Stomach (tissue), 8 donors: ENCODE measurements at regions not wholly inside any gene's neighbourhood (a gene's known extent, or its start where the extent isn't known, plus 50 kb on each side); places are given as distances from the start of the nearest gene placed in this dataset.

Experiments used
- DNase-seq, 2 donors: peaks; one replicate each; pipeline versions ENCODE4 v3.0.0 to v3.0.0-alpha.2; 2013 to 2019
- H3K27ac ChIP-seq, 5 donors: fragments of 200-600 bp in 4 of 5; sonication (generic) in 4 of 5; one replicate each; pipeline ENCODE4 v1.5.1; 2013 to 2019; ENCODE audit warnings: mild to moderate bottlenecking in 1 of 5, moderate library complexity in 1 of 5
- H3K27me3 ChIP-seq, 3 donors: fragments of 200-600 bp; sonication (generic); one replicate each; pipeline ENCODE4 v1.5.1; 2017 to 2019; ENCODE audit warnings: mixed run types in 1 of 3
- H3K36me3 ChIP-seq, 4 donors: fragments of 200-600 bp; sonication (generic); 1 replicate in 3 of 4; 2 replicates in 1 of 4; pipeline ENCODE4 v1.5.1; 2016 to 2019
- H3K4me1 ChIP-seq, 4 donors: fragments of 200-600 bp; sonication (generic); one replicate each; pipeline ENCODE4 v1.5.1; 2016 to 2019
- H3K4me3 ChIP-seq, 4 donors: fragments of 200-600 bp; sonication (generic) in 3 of 4; one replicate each; pipeline ENCODE4 v1.5.1; 2016 to 2019; ENCODE audit warnings: mild to moderate bottlenecking in 1 of 4
- H3K9me3 ChIP-seq, 4 donors: fragments of 200-600 bp; sonication (generic); one replicate each; pipeline ENCODE4 v1.5.1; 2016 to 2019
- EP300 ChIP-seq: sonication (generic); formaldehyde crosslinking; IDR thresholded peaks from one replicate; pipeline ENCODE4 v1.6.1; 2017; ENCODE audit warnings: antibody characterized with exemption
- POLR2A ChIP-seq, 4 donors: fragments of 450-650 bp; IDR thresholded peaks; one replicate each; pipeline ENCODE4 v1.6.1; 2016; ENCODE audit warnings: antibody characterized with exemption in 4 of 4, control low read depth in 2 of 4, mild to moderate bottlenecking in 1 of 4, moderate library complexity in 1 of 4
- POLR2AphosphoS5 ChIP-seq, 3 donors: sonication (generic); formaldehyde crosslinking; IDR thresholded peaks; one replicate each; pipeline ENCODE4 v1.6.1; 2016; ENCODE audit warnings: antibody characterized with exemption in 3 of 3
- WGBS, 5 donors: extraction: QIAGEN DNeasy Blood & Tissue Kit in 3 of 5; methylation state at CpG; one replicate each; pipeline versions ENCODE4 v1.1.5 to v1.1.7; 2013 to 2018; 5-methylcytosine and 5-hydroxymethylcytosine counted together
- intact Hi-C: fragments of 100-400 bp; cut with DNase I; formaldehyde crosslinking; loops from one replicate; pipeline ENCODE4 v1.15.1; 2023; ENCODE audit warnings: low total_unique reads
- TF ChIP-seq, protein P1 (sequence below), 7 experiments: fragments of 450-650 bp in 4 of 7; fragments of 200-600 bp in 3 of 7; sonication (generic) in 3 of 7; IDR thresholded peaks; one replicate each; pipeline ENCODE4 v1.5.1; 2016 to 2019; ENCODE audit warnings: antibody characterized with exemption in 7 of 7, control low read depth in 2 of 7, mild to moderate bottlenecking in 1 of 7
- donor health status: healthy with polysubstance abuse.
- donor health status: Bipolar disorder and iron deficiency.
- donor health status: healthy.

- Histone ChIP-seq H3K27ac (no peak overlapping the region), H3K4me3 (no peak overlapping the region), H3K27me3 (no peaks in the 10 kb centered on the region), H3K9me3 (no peaks in the 10 kb centered on the region), H3K36me3 (no peaks in the 10 kb centered on the region), H3K4me1 (peaks cover 0 to 4% (median 0%) of the 10 kb centered on the region in 4 donors)
- no peak for DNase-seq
- WGBS, 5 donors, result 94 to 98% (median 94%) methylated on average over 4 of the region's 4 CpGs
- intact Hi-C loops, result no loop called here
- TF ChIP-seq, protein P1, sequence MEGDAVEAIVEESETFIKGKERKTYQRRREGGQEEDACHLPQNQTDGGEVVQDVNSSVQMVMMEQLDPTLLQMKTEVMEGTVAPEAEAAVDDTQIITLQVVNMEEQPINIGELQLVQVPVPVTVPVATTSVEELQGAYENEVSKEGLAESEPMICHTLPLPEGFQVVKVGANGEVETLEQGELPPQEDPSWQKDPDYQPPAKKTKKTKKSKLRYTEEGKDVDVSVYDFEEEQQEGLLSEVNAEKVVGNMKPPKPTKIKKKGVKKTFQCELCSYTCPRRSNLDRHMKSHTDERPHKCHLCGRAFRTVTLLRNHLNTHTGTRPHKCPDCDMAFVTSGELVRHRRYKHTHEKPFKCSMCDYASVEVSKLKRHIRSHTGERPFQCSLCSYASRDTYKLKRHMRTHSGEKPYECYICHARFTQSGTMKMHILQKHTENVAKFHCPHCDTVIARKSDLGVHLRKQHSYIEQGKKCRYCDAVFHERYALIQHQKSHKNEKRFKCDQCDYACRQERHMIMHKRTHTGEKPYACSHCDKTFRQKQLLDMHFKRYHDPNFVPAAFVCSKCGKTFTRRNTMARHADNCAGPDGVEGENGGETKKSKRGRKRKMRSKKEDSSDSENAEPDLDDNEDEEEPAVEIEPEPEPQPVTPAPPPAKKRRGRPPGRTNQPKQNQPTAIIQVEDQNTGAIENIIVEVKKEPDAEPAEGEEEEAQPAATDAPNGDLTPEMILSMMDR (IDR thresholded peaks at IDR 0.05), result no peak
- TF ChIP-seq POLR2A (IDR thresholded peaks at IDR 0.05), result no peak
- no peak for TF ChIP-seq POLR2AphosphoS5 (IDR thresholded peaks at IDR 0.05)
- no peak for TF ChIP-seq EP300
Measured at GRCh38 chr5:125177340-125177739, 430.9 kb upstream of the ZNF608 start.

GRCh38 chr5:125179612-125180011 lies 433.2 kb upstream of the ZNF608 start:
- no peaks in the 10 kb centered on the region for H3K27me3 ChIP-seq
- peaks cover 0 to 4% (median 0%) of the 10 kb centered on the region in 4 donors for H3K4me1 ChIP-seq
- no peak overlapping the region for H3K4me3 ChIP-seq
- no peaks in the 10 kb centered on the region for H3K36me3 ChIP-seq
- H3K27ac ChIP-seq, result no peak overlapping the region
- H3K9me3 ChIP-seq, result no peaks in the 10 kb centered on the region
- DNase-seq, result no peak
- intact Hi-C loops, result no loop called here
- TF ChIP-seq, protein P1 (IDR thresholded peaks at IDR 0.05), result no peak
- TF ChIP-seq POLR2A (IDR thresholded peaks at IDR 0.05) (no peak), EP300 (no peak), POLR2AphosphoS5 (IDR thresholded peaks at IDR 0.05) (no peak)

DNA sequence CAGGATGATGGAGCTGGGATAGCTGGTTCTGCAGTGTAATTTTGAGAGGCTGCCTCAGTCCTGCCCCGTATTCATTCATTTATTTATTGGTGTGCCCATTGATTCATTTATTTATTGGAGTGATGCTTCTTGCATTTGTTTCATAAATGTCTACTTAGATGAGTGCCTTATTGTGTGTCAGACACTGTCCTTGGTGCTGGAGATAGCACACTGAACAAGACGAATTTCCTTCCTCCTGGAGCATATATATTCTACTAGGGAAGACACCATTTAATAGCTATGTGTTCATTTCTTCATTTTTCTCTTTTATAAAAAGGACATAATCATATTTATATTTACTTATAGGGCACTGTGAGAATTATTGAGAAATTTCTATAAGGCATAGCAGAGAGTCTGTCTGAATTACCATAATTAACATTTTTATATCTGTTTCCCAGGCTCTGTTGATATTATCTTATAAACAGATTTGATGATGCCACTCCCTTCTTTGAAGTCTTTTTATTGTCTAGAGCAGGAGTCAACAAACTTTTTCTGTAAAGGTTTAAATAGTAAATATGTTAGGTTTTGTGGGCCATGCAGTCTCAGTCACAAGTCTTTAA lies 433.9 kb upstream of the ZNF608 start:
- intact Hi-C loops, result no loop called here
- WGBS, 5 donors, result 60 to 76% (median 69%) methylated on average over 2 of the region's 2 CpGs
- Histone ChIP-seq H3K4me3 (no peak overlapping the region), H3K9me3 (no peaks in the 10 kb centered on the region), H3K27me3 (no peaks in the 10 kb centered on the region), H3K27ac (no peak overlapping the region), H3K4me1 (peaks cover 0 to 4% (median 0%) of the 10 kb centered on the region in 4 donors), H3K36me3 (no peaks in the 10 kb centered on the region)
- TF ChIP-seq EP300 (no peak), POLR2A (IDR thresholded peaks at IDR 0.05) (no peak), POLR2AphosphoS5 (IDR thresholded peaks at IDR 0.05) (no peak)
- TF ChIP-seq, protein P1 (IDR thresholded peaks at IDR 0.05), result no peak
- DNase-seq, result no peak

GRCh38 chr5:125181159-125181558 lies 434.7 kb upstream of the ZNF608 start:
- Histone ChIP-seq H3K9me3 (no peaks in the 10 kb centered on the region), H3K27me3 (no peaks in the 10 kb centered on the region), H3K4me3 (no peak overlapping the region), H3K27ac (no peak overlapping the region), H3K36me3 (no peaks in the 10 kb centered on the region), H3K4me1 (peaks cover 0 to 2% (median 0%) of the 10 kb centered on the region in 4 donors)
- intact Hi-C loops, result no loop called here
- TF ChIP-seq, protein P1 (IDR thresholded peaks at IDR 0.05), result no peak
- TF ChIP-seq POLR2AphosphoS5 (IDR thresholded peaks at IDR 0.05) (no peak), EP300 (no peak), POLR2A (IDR thresholded peaks at IDR 0.05) (no peak)
- DNase-seq, result no peak
- WGBS, 5 donors, result 45 to 62% (median 55%) methylated on average over 1 of the region's 1 CpG
